ENCODE measurements at regions not wholly inside any gene's neighbourhood (a gene's known extent, or its start where the extent isn't known, plus 50 kb on each side); places are given as distances from the start of the nearest gene placed in this dataset.

GRCh38 chr11:106480581-106481190 is 403.2 kb downstream of the AASDHPPT start:
- no peaks in the 10 kb centered on the region for H3K36me3 ChIP-seq (ENCODE audit: control insufficient read depth, insufficient read depth, low read length)

GRCh38 chr11:106482917-106483785 is 405.7 kb downstream of the AASDHPPT start:
- no peak for TF ChIP-seq CTCF (IDR thresholded peaks at IDR 0.05; ENCODE audit: insufficient read depth, low read length, poor library complexity, severe bottlenecking)
- no peak for DNase-seq (ENCODE audit: extremely low read depth, insufficient read length)
- H3K36me3 ChIP-seq (ENCODE audit: control insufficient read depth, insufficient read depth, low read length): no peaks in the 10 kb centered on the region
- no peak overlapping the region for H3K4me3 ChIP-seq (replicated peaks; ENCODE audit: low read depth, low read length)
- H3K27me3 ChIP-seq (replicated peaks; ENCODE audit: control insufficient read depth, insufficient read depth, low read length): no peaks in the 10 kb centered on the region

More at GRCh38 chr11:106480581-106481190, 403.2 kb downstream of the AASDHPPT start:
- TF ChIP-seq CTCF (IDR thresholded peaks at IDR 0.05; ENCODE audit: insufficient read depth, low read length, poor library complexity, severe bottlenecking): no peak
- DNase-seq (ENCODE audit: extremely low read depth, insufficient read length): no peak
- no peaks in the 10 kb centered on the region for H3K27me3 ChIP-seq (replicated peaks; ENCODE audit: control insufficient read depth, insufficient read depth, low read length)
- no peak overlapping the region for H3K4me3 ChIP-seq (replicated peaks; ENCODE audit: low read depth, low read length)

- no peak for DNase-seq (ENCODE audit: extremely low read depth, insufficient read length)
- TF ChIP-seq CTCF (IDR thresholded peaks at IDR 0.05; ENCODE audit: insufficient read depth, low read length, poor library complexity, severe bottlenecking): no peak
Measured at GRCh38 chr11:106491751-106492150, 414.3 kb downstream of the AASDHPPT start.

GRCh38 chr11:106493751-106494150 is 416.3 kb downstream of the AASDHPPT start:
- no peak for TF ChIP-seq CTCF (IDR thresholded peaks at IDR 0.05; ENCODE audit: insufficient read depth, low read length, poor library complexity, severe bottlenecking)
- H3K27me3 ChIP-seq (replicated peaks; ENCODE audit: control insufficient read depth, insufficient read depth, low read length): no peaks in the 10 kb centered on the region
- H3K36me3 ChIP-seq (ENCODE audit: control insufficient read depth, insufficient read depth, low read length): no peaks in the 10 kb centered on the region
- no peak for DNase-seq (ENCODE audit: extremely low read depth, insufficient read length)
- no peak overlapping the region for H3K4me3 ChIP-seq (replicated peaks; ENCODE audit: low read depth, low read length)

More at GRCh38 chr11:106491751-106492150, 414.3 kb downstream of the AASDHPPT start:
- no peaks in the 10 kb centered on the region for H3K27me3 ChIP-seq (replicated peaks; ENCODE audit: control insufficient read depth, insufficient read depth, low read length)
- H3K36me3 ChIP-seq (ENCODE audit: control insufficient read depth, insufficient read depth, low read length): no peaks in the 10 kb centered on the region
- no peak overlapping the region for H3K4me3 ChIP-seq (replicated peaks; ENCODE audit: low read depth, low read length)

- no peaks in the 10 kb centered on the region for H3K36me3 ChIP-seq (ENCODE audit: control insufficient read depth, insufficient read depth, low read length)
- DNase-seq (ENCODE audit: extremely low read depth, insufficient read length): no peak
- no peak overlapping the region for H3K4me3 ChIP-seq (replicated peaks; ENCODE audit: low read depth, low read length)
- TF ChIP-seq CTCF (IDR thresholded peaks at IDR 0.05; ENCODE audit: insufficient read depth, low read length, poor library complexity, severe bottlenecking): no peak
- no peaks in the 10 kb centered on the region for H3K27me3 ChIP-seq (replicated peaks; ENCODE audit: control insufficient read depth, insufficient read depth, low read length)
Measured at GRCh38 chr11:106495046-106495445, 417.6 kb downstream of the AASDHPPT start.

All from GM06990 (cell line).